ENCODE measurements at regions not wholly inside any gene's neighbourhood (a gene's known extent, or its start where the extent isn't known, plus 50 kb on each side); places are given as distances from the start of the nearest gene placed in this dataset.

- no peak for TF ChIP-seq STAT5B (CRISPR knock-in tag; IDR thresholded peaks at IDR 0.05)
- no peak for TF ChIP-seq NKRF (IDR thresholded peaks at IDR 0.05; ENCODE audit: borderline replicate concordance)
- TF ChIP-seq, protein P1, sequence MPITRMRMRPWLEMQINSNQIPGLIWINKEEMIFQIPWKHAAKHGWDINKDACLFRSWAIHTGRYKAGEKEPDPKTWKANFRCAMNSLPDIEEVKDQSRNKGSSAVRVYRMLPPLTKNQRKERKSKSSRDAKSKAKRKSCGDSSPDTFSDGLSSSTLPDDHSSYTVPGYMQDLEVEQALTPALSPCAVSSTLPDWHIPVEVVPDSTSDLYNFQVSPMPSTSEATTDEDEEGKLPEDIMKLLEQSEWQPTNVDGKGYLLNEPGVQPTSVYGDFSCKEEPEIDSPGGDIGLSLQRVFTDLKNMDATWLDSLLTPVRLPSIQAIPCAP (CRISPR knock-in tag; IDR thresholded peaks at IDR 0.05; ENCODE audit: borderline replicate concordance), result no peak
- TF ChIP-seq EZH2 (IDR thresholded peaks at IDR 0.05; ENCODE audit: borderline replicate concordance, low read depth, low read length), result no peak
- no peak for TF ChIP-seq SIX5 (IDR thresholded peaks at IDR 0.05; ENCODE audit: borderline replicate concordance in 1 of 2, insufficient read depth in 1 of 2, low read depth in 1 of 2, low read length in 2 of 2)
- no peak for TF ChIP-seq POLR2A (conservative IDR thresholded peaks at IDR 0.05)
- no peak for TF ChIP-seq MGA (IDR thresholded peaks at IDR 0.05)
- no peak for TF ChIP-seq ELF1 (tag; IDR thresholded peaks at IDR 0.05)
- no peak for TF ChIP-seq SNRNP70 (optimal IDR thresholded peaks at IDR 0.05; ENCODE audit: low read depth, low read length)
- TF ChIP-seq POLR2AphosphoS5 (IDR thresholded peaks at IDR 0.05; ENCODE audit: control insufficient read depth, insufficient read depth, low read depth, low read length), result no peak
- no peak for TF ChIP-seq ZNF592 (IDR thresholded peaks at IDR 0.05)
- no peak for TF ChIP-seq FOXM1 (IDR thresholded peaks at IDR 0.05; ENCODE audit: low read depth)
- no peak for TF ChIP-seq FOXM1 (CRISPR knock-in tag; IDR thresholded peaks at IDR 0.05; ENCODE audit: low read depth)
- TF ChIP-seq RCOR1 (IDR thresholded peaks at IDR 0.05; ENCODE audit: borderline replicate concordance in 1 of 2, low read depth in 2 of 2, low read length in 2 of 2), result no peak
These were observed 165.5 kb upstream of the OPRM1 start for GRCh38 chr6:153873541-153873940.
